Keratinocyte (primary cell): ENCODE measurements at regions not wholly inside any gene's neighbourhood (a gene's known extent, or its start where the extent isn't known, plus 50 kb on each side); places are given as distances from the start of the nearest gene placed in this dataset.
"Not testable (repeated sequence)": the region's sequence is repeated elsewhere in the genome, so short reads cannot be mapped to it uniquely, and the experiment has no call there.

ENCODE experiments used
- DNase-seq: peaks from one replicate; pipeline ENCODE4 v3.0.0-alpha.2; 2011; ENCODE audit warnings: low read depth, missing footprints, low spot score
- FAIRE-seq: peaks from 2 replicates; lab custom pipeline; 2011; peaks lifted over from hg19 to GRCh38; lab: Jason Lieb, UNC
- H2AFZ ChIP-seq: 2 replicates; pipeline ENCODE4 v1.6.0; 2012; ENCODE audit warnings: low read length, control low read depth, inconsistent platforms; ENCODE audit not compliant: control insufficient read depth
- H3K27ac ChIP-seq: 2 replicates; pipeline ENCODE4 v1.5.1; 2011; ENCODE audit warnings: low read length; ENCODE audit not compliant: control insufficient read depth, insufficient read depth
- H3K27me3 ChIP-seq: 3 replicates; pipeline ENCODE4 v1.6.0; 2011; ENCODE audit warnings: low read length; ENCODE audit not compliant: control insufficient read depth, insufficient read depth; ENCODE audit errors: extremely low read depth
- H3K36me3 ChIP-seq, 2 experiments: 2 replicates in 1 of 2; 3 replicates in 1 of 2; pipeline ENCODE4 v1.5.1; 2011; ENCODE audit warnings: low read length in 2 of 2, mild to moderate bottlenecking in 1 of 2; ENCODE audit not compliant: control insufficient read depth in 2 of 2, insufficient read depth in 2 of 2; ENCODE audit errors: extremely low read depth in 1 of 2
- H3K4me1 ChIP-seq: 3 replicates; pipeline ENCODE4 v1.5.1; 2011; ENCODE audit warnings: low read length; ENCODE audit not compliant: control insufficient read depth, insufficient read depth; ENCODE audit errors: extremely low read depth
- H3K4me2 ChIP-seq: 3 replicates; pipeline ENCODE4 v1.6.0; 2011; ENCODE audit warnings: low read depth, low read length; ENCODE audit not compliant: control insufficient read depth, insufficient read depth; ENCODE audit errors: extremely low read depth
- H3K4me3 ChIP-seq, 3 experiments: fragments of 200-600 bp in 1 of 3; sonication (generic) in 1 of 3; 2 replicates in 2 of 3; 3 replicates in 1 of 3; pipeline ENCODE4 v1.5.1; 2011 to 2016; ENCODE audit warnings: low read length in 3 of 3, mild to moderate bottlenecking in 3 of 3, control low read depth in 2 of 3, inconsistent platforms in 1 of 3, low read depth in 1 of 3, mixed read lengths in 1 of 3, mixed run types in 1 of 3, moderate library complexity in 1 of 3; ENCODE audit not compliant: control insufficient read depth in 2 of 3, insufficient read depth in 2 of 3; ENCODE audit errors: extremely low read depth in 1 of 3
- H3K79me2 ChIP-seq: 2 replicates; pipeline ENCODE4 v1.6.0; 2012; ENCODE audit warnings: low read length; ENCODE audit not compliant: control insufficient read depth, insufficient read depth
- H3K9ac ChIP-seq: 3 replicates; pipeline ENCODE4 v1.6.0; 2011; ENCODE audit warnings: low read length; ENCODE audit not compliant: control insufficient read depth, insufficient read depth; ENCODE audit errors: extremely low read depth
- H3K9me1 ChIP-seq: 3 replicates; pipeline ENCODE4 v1.6.0; 2011; ENCODE audit warnings: low read length; ENCODE audit not compliant: control insufficient read depth, insufficient read depth; ENCODE audit errors: extremely low read depth
- H3K9me3 ChIP-seq: 2 replicates; pipeline ENCODE4 v1.5.1; 2012; ENCODE audit warnings: low read depth, low read length; ENCODE audit not compliant: control insufficient read depth
- H4K20me1 ChIP-seq: 3 replicates; pipeline ENCODE4 v1.6.0; 2011; ENCODE audit warnings: low read length; ENCODE audit not compliant: control insufficient read depth, insufficient read depth; ENCODE audit errors: extremely low read depth
- CTCF ChIP-seq, 3 experiments: IDR thresholded peaks in 1 of 3; conservative IDR thresholded peaks in 1 of 3; optimal IDR thresholded peaks in 1 of 3; 2 replicates in 2 of 3; 3 replicates in 1 of 3; pipeline versions ENCODE3 to v1.5.1; 2011; ENCODE audit warnings: low read length in 3 of 3, mild to moderate bottlenecking in 3 of 3, moderate library complexity in 2 of 3, control low read depth in 1 of 3, inconsistent platforms in 1 of 3; ENCODE audit not compliant: insufficient read depth in 2 of 3; ENCODE audit errors: extremely low read depth in 1 of 3
- EZH2 ChIP-seq: IDR thresholded peaks from one replicate; pipeline ENCODE4 v1.6.1; 2012; ENCODE audit warnings: inconsistent platforms, mild to moderate bottlenecking, low read length, moderate library complexity
- dilution Hi-C: fragments of 300-500 bp; cut with MboI; formaldehyde crosslinking; loops from one replicate; pipeline ENCODE4 v1.7.0; 2020; ENCODE audit warnings: low sequenced_read_pairs; ENCODE audit not compliant: extremely low pct_ligation_motif_present

- Histone ChIP-seq H2AFZ (peak overlapping the region; percentile 6), H3K79me2 (no peaks in the 10 kb centered on the region), H3K9ac (no peak overlapping the region), H3K9me3 (no peaks in the 10 kb centered on the region), H3K9me1 (no peaks in the 10 kb centered on the region), H3K27me3 (no peaks in the 10 kb centered on the region), H4K20me1 (no peaks in the 10 kb centered on the region), H3K4me1 (no peaks in the 10 kb centered on the region), H3K4me3 (no peak overlapping the region), H3K4me2 (no peak overlapping the region), H3K27ac (no peak overlapping the region), H3K36me3 (no peaks in the 10 kb centered on the region)
- no peak for TF ChIP-seq EZH2
- TF ChIP-seq CTCF (optimal IDR thresholded peaks at IDR 0.05 in 1 of 3, IDR thresholded peaks at IDR 0.05 in 1 of 3, conservative IDR thresholded peaks at IDR 0.05 in 1 of 3; ENCODE audit: extremely low read depth in 1 of 3, insufficient read depth in 2 of 3, low read length in 3 of 3): no peak
- dilution Hi-C loops: no loop called here
- FAIRE-seq: no peak
- no peak for DNase-seq
Measured at GRCh38 chr6:112947507-112947906, 600.4 kb downstream of the RFPL4B start.

- DNase-seq (no peak), FAIRE-seq (no peak)
- TF ChIP-seq EZH2 (no peak), CTCF (optimal IDR thresholded peaks at IDR 0.05 in 1 of 3, IDR thresholded peaks at IDR 0.05 in 1 of 3, conservative IDR thresholded peaks at IDR 0.05 in 1 of 3; ENCODE audit: extremely low read depth in 1 of 3, insufficient read depth in 2 of 3, low read length in 3 of 3) (no peak)
- Histone ChIP-seq H4K20me1 (no peaks in the 10 kb centered on the region), H3K9me1 (no peaks in the 10 kb centered on the region), H3K36me3 (no peaks in the 10 kb centered on the region), H3K4me2 (no peak overlapping the region), H3K4me3 (no peak overlapping the region), H3K4me1 (no peaks in the 10 kb centered on the region), H3K27ac (no peak overlapping the region), H3K9me3 (no peaks in the 10 kb centered on the region), H3K27me3 (no peaks in the 10 kb centered on the region), H3K79me2 (no peaks in the 10 kb centered on the region), H2AFZ (no peak overlapping the region), H3K9ac (no peak overlapping the region)
- dilution Hi-C loops: no loop called here
Measured at GRCh38 chr6:112951829-112952228, 604.7 kb downstream of the RFPL4B start.

GRCh38 chr6:112955743-112956142 is 608.6 kb downstream of the RFPL4B start:
- H3K36me3 ChIP-seq, H3K27me3 ChIP-seq, H3K9me1 ChIP-seq, H3K27ac ChIP-seq, H3K9ac ChIP-seq, DNase-seq, H2AFZ ChIP-seq, H3K79me2 ChIP-seq, H3K9me3 ChIP-seq, H3K4me1 ChIP-seq, H4K20me1 ChIP-seq, FAIRE-seq, H3K4me2 ChIP-seq, H3K4me3 ChIP-seq, dilution Hi-C loops: not testable (repeated sequence)
